Endothelial cell (in vitro differentiated cells): ENCODE measurements at regions not wholly inside any gene's neighbourhood (a gene's known extent, or its start where the extent isn't known, plus 50 kb on each side); places are given as distances from the start of the nearest gene placed in this dataset.

Experiments used
- DNase-seq: peaks from one replicate; pipeline ENCODE4 v3.0.0; 2021; ENCODE audit warnings: low spot score
- H3K27ac Mint-ChIP-seq: one replicate; pipeline ENCODE4 v1.8.0; 2021; ENCODE audit warnings: mixed read lengths, inconsistent platforms; ENCODE audit not compliant: unreplicated experiment
- H3K27me3 Mint-ChIP-seq: one replicate; pipeline ENCODE4 v1.8.0; 2021; ENCODE audit warnings: mild to moderate bottlenecking, moderate library complexity, mixed read lengths, inconsistent platforms; ENCODE audit not compliant: unreplicated experiment
- H3K36me3 Mint-ChIP-seq: one replicate; pipeline ENCODE4 v1.8.0; 2021; ENCODE audit warnings: mild to moderate bottlenecking, low read depth, mixed read lengths, inconsistent platforms; ENCODE audit not compliant: unreplicated experiment
- H3K4me1 Mint-ChIP-seq: one replicate; pipeline ENCODE4 v1.8.0; 2021; ENCODE audit warnings: mild to moderate bottlenecking, mixed read lengths, inconsistent platforms; ENCODE audit not compliant: unreplicated experiment
- H3K4me3 Mint-ChIP-seq: one replicate; pipeline ENCODE4 v1.8.0; 2021; ENCODE audit warnings: mild to moderate bottlenecking, mixed read lengths, inconsistent platforms; ENCODE audit not compliant: unreplicated experiment
- H3K9me3 Mint-ChIP-seq: one replicate; pipeline ENCODE4 v1.8.0; 2021; ENCODE audit warnings: mixed read lengths, inconsistent platforms; ENCODE audit not compliant: unreplicated experiment
- CTCF ChIP-seq: fragments of 200-600 bp; sonication (generic); IDR thresholded peaks from one replicate; pipeline ENCODE4 v1.5.0; 2021; ENCODE audit warnings: antibody characterized with exemption; ENCODE audit not compliant: unreplicated experiment

DNA sequence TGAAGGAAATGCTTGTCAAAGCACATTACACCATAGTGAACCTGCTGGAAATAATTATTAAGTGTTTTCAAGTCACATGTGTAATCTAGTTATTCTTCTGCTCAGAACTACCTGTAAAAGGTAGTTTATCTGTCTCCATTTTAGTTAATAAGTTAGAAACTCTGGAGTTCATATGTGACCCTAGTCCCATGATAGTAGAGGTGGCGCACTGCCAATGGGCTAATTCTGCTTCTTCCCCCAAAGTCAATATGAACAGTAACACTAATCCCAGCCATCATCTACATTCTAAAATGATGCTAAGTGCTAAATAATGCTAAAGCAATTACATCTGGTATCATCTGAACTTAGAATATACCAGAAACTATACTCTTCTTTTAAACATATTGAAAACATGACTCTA, 361.0 kb upstream of the NECTIN3 start:
- no peaks in the 10 kb centered on the region for H3K4me1 Mint-ChIP-seq
- H3K27ac Mint-ChIP-seq = no peak overlapping the region
- DNase-seq = no peak
- no peaks in the 10 kb centered on the region for H3K27me3 Mint-ChIP-seq
- H3K36me3 Mint-ChIP-seq = no peaks in the 10 kb centered on the region
- no peaks in the 10 kb centered on the region for H3K9me3 Mint-ChIP-seq
- no peak overlapping the region for H3K4me3 Mint-ChIP-seq
- no peak for TF ChIP-seq CTCF

- no peak for TF ChIP-seq CTCF
- Mint-ChIP-seq H3K4me1 (no peaks in the 10 kb centered on the region), H3K9me3 (no peaks in the 10 kb centered on the region), H3K4me3 (no peak overlapping the region), H3K27ac (no peak overlapping the region), H3K36me3 (no peaks in the 10 kb centered on the region), H3K27me3 (no peaks in the 10 kb centered on the region)
- DNase-seq = no peak
Observed at GRCh38 chr3:110711130-110711832, 360.3 kb upstream of the NECTIN3 start.

GRCh38 chr3:110711851-110712516, 359.6 kb upstream of the NECTIN3 start:
- no peak overlapping the region for H3K27ac Mint-ChIP-seq
- DNase-seq = no peak

GRCh38 chr3:110727056-110727455, 344.6 kb upstream of the NECTIN3 start:
- no peaks in the 10 kb centered on the region for H3K9me3 Mint-ChIP-seq
- no peak overlapping the region for H3K4me3 Mint-ChIP-seq
- H3K4me1 Mint-ChIP-seq = no peaks in the 10 kb centered on the region
- no peak overlapping the region for H3K27ac Mint-ChIP-seq
- no peaks in the 10 kb centered on the region for H3K36me3 Mint-ChIP-seq
- H3K27me3 Mint-ChIP-seq = peaks cover 1% of the 10 kb centered on the region
- TF ChIP-seq CTCF = no peak
- no peak for DNase-seq

More at GRCh38 chr3:110711851-110712516, 359.6 kb upstream of the NECTIN3 start:
- no peaks in the 10 kb centered on the region for H3K9me3 Mint-ChIP-seq
- TF ChIP-seq CTCF = no peak
- H3K27me3 Mint-ChIP-seq = no peaks in the 10 kb centered on the region
- no peaks in the 10 kb centered on the region for H3K4me1 Mint-ChIP-seq
- H3K4me3 Mint-ChIP-seq = no peak overlapping the region
- H3K36me3 Mint-ChIP-seq = no peaks in the 10 kb centered on the region

GRCh38 chr3:110731148-110731547, 340.5 kb upstream of the NECTIN3 start:
- Mint-ChIP-seq H3K36me3 (no peaks in the 10 kb centered on the region), H3K4me3 (no peak overlapping the region), H3K27ac (no peak overlapping the region), H3K27me3 (no peaks in the 10 kb centered on the region), H3K9me3 (no peaks in the 10 kb centered on the region), H3K4me1 (no peaks in the 10 kb centered on the region)
- no peak for DNase-seq
- no peak for TF ChIP-seq CTCF
